ENCODE measurements at regions not wholly inside any gene's neighbourhood (a gene's known extent, or its start where the extent isn't known, plus 50 kb on each side); places are given as distances from the start of the nearest gene placed in this dataset.

- no peak for DNase-seq
Measured at GRCh38 chr3:175916191-175916934, 1057.2 kb downstream of the NAALADL2 start.

GRCh38 chr3:175914785-175915184 is 1055.7 kb downstream of the NAALADL2 start:
- DNase-seq = no peak

GRCh38 chr3:175913286-175913685 is 1054.2 kb downstream of the NAALADL2 start:
- DNase-seq = no peak

GRCh38 chr3:175911937-175912336 is 1052.8 kb downstream of the NAALADL2 start:
- no peak for DNase-seq

GRCh38 chr3:175902226-175902625 is 1043.1 kb downstream of the NAALADL2 start:
- no peak for DNase-seq

- DNase-seq = no peak
Measured at GRCh38 chr3:175898194-175898593, 1039.1 kb downstream of the NAALADL2 start.

GRCh38 chr3:175896655-175897054 is 1037.5 kb downstream of the NAALADL2 start:
- DNase-seq = no peak

- no peak for DNase-seq
Measured at GRCh38 chr3:175895731-175896130, 1036.6 kb downstream of the NAALADL2 start.

GRCh38 chr3:175893566-175893965 is 1034.4 kb downstream of the NAALADL2 start:
- no peak for DNase-seq

- no peak for DNase-seq
Measured at GRCh38 chr3:175890066-175890465, 1030.9 kb downstream of the NAALADL2 start.

GRCh38 chr3:175885231-175885766 is 1026.2 kb downstream of the NAALADL2 start:
- no peak for DNase-seq

- no peak for DNase-seq
Measured at GRCh38 chr3:175879417-175879816, 1020.3 kb downstream of the NAALADL2 start.

GRCh38 chr3:175869404-175869803 is 1010.3 kb downstream of the NAALADL2 start:
- no peak for DNase-seq

- no peak for DNase-seq
Measured at GRCh38 chr3:175868626-175869025, 1009.5 kb downstream of the NAALADL2 start.

- no peak for DNase-seq
Measured at GRCh38 chr3:175865724-175866123, 1006.6 kb downstream of the NAALADL2 start.

GRCh38 chr3:175861916-175862315 is 1002.8 kb downstream of the NAALADL2 start:
- no peak for DNase-seq
